GM23248 (cell line): ENCODE measurements at regions not wholly inside any gene's neighbourhood (a gene's known extent, or its start where the extent isn't known, plus 50 kb on each side); places are given as distances from the start of the nearest gene placed in this dataset. TPM values are rescaled to one million over a fixed set of nuclear protein-coding genes. Genes with fewer than 3 reads are reported as not detected.

ENCODE experiments used
- DNase-seq: peaks from one replicate; pipeline ENCODE4 v3.0.0-alpha.2; 2015
- H2AFZ ChIP-seq: fragments of 200-600 bp; sonication (generic); 2 replicates; pipeline ENCODE4 v1.6.1; 2016; ENCODE audit warnings: antibody characterized with exemption
- H3F3A ChIP-seq: fragments of 200-600 bp; sonication (generic); 2 replicates; pipeline ENCODE4 v1.6.1; 2016; ENCODE audit warnings: mild to moderate bottlenecking, antibody characterized with exemption, mixed run types; ENCODE audit not compliant: insufficient read depth
- H3K27ac ChIP-seq: fragments of 200-600 bp; sonication (generic); 2 replicates; pipeline ENCODE4 v1.5.1; 2016; ENCODE audit warnings: mild to moderate bottlenecking
- H3K27me3 ChIP-seq: fragments of 200-600 bp; sonication (generic); replicated peaks from 2 replicates; pipeline ENCODE4 v1.6.1; 2016; ENCODE audit warnings: mild to moderate bottlenecking; ENCODE audit not compliant: insufficient read depth
- H3K36me3 ChIP-seq: fragments of 200-600 bp; sonication (generic); 2 replicates; pipeline ENCODE4 v1.6.1; 2016; ENCODE audit warnings: low read depth, mild to moderate bottlenecking
- H3K4me1 ChIP-seq: fragments of 200-600 bp; sonication (generic); 2 replicates; pipeline ENCODE4 v1.6.1; 2016; ENCODE audit warnings: mild to moderate bottlenecking; ENCODE audit not compliant: insufficient read depth
- H3K4me2 ChIP-seq: fragments of 200-600 bp; sonication (generic); one replicate; pipeline ENCODE4 v1.6.1; 2016; ENCODE audit warnings: mild to moderate bottlenecking; ENCODE audit not compliant: unreplicated experiment
- H3K4me3 ChIP-seq: fragments of 200-600 bp; sonication (generic); 2 replicates; pipeline ENCODE4 v1.5.1; 2016; ENCODE audit warnings: mild to moderate bottlenecking
- H3K79me2 ChIP-seq: fragments of 200-600 bp; sonication (generic); 2 replicates; pipeline ENCODE4 v1.6.1; 2016; ENCODE audit warnings: mild to moderate bottlenecking; ENCODE audit not compliant: insufficient read depth
- H3K9ac ChIP-seq: fragments of 200-600 bp; sonication (generic); 2 replicates; pipeline ENCODE4 v1.6.1; 2016; ENCODE audit warnings: mild to moderate bottlenecking
- H3K9me2 ChIP-seq: fragments of 200-600 bp; sonication (generic); 2 replicates; pipeline ENCODE4 v1.6.1; 2016; ENCODE audit warnings: mixed run types, mild to moderate bottlenecking, moderate library complexity; ENCODE audit not compliant: insufficient read depth
- H3K9me3 ChIP-seq: fragments of 200-600 bp; sonication (generic); one replicate; pipeline ENCODE4 v1.6.1; 2017; ENCODE audit warnings: low read depth
- H4K20me1 ChIP-seq: fragments of 200-600 bp; sonication (generic); 2 replicates; pipeline ENCODE4 v1.6.0; 2016; ENCODE audit not compliant: insufficient read depth
- EZH2 ChIP-seq: fragments of 200-600 bp; sonication (generic); IDR thresholded peaks from 2 replicates; pipeline ENCODE4 v1.6.1; 2018; ENCODE audit warnings: antibody characterized with exemption, mild to moderate bottlenecking; ENCODE audit not compliant: insufficient read depth, poor library complexity, severe bottlenecking
- EZH2phosphoT487 ChIP-seq: fragments of 200-600 bp; sonication (generic); IDR thresholded peaks from 2 replicates; pipeline ENCODE4 v1.6.1; 2018; ENCODE audit warnings: antibody characterized with exemption, moderate library complexity, mild to moderate bottlenecking, low read depth; ENCODE audit not compliant: insufficient read depth
- WGBS, 2 experiments: methylation state at CpG; one replicate each; pipeline ENCODE4 v1.1.6; 2015 to 2017; ENCODE audit warnings: low lambda C conversion rate in 2 of 2, low coverage in 1 of 2; ENCODE audit errors: missing lambda C conversion rate in 2 of 2; 5-methylcytosine and 5-hydroxymethylcytosine counted together
- in situ Hi-C: fragments of 300-500 bp; cut with MboI; formaldehyde crosslinking; loops from 2 replicates; pipeline ENCODE4 v1.15.0; 2020
- microRNA-seq: library from miRNA; unstranded; fragments of <30 nt; microRNA quantifications from one replicate; pipeline ENCODE4, GENCODE V29; 2016; ENCODE audit warnings: borderline number of aligned reads
- small RNA-seq: library from RNA; depleted of rRNA; stranded (forward); fragments of <200 nt; gene quantifications from one replicate; pipeline ENCODE3, GENCODE V24; 2014; ENCODE audit warnings: low read depth, low replicate concordance

GRCh38 chr2:65485839-65486238 is 53.4 kb upstream of the SPRED2 start:
- Histone ChIP-seq H3K4me3 (no peak overlapping the region), H3K4me1 (no peaks in the 10 kb centered on the region), H2AFZ (no peak overlapping the region), H3F3A (no peaks in the 10 kb centered on the region), H3K9me2 (no peaks in the 10 kb centered on the region), H3K9ac (no peak overlapping the region), H3K79me2 (no peaks in the 10 kb centered on the region), H3K27me3 (no peaks in the 10 kb centered on the region), H3K9me3 (no peaks in the 10 kb centered on the region), H3K36me3 (no peaks in the 10 kb centered on the region), H3K27ac (no peak overlapping the region), H4K20me1 (no peaks in the 10 kb centered on the region), H3K4me2 (no peak overlapping the region)
- in situ Hi-C loops: no loop called here
- DNase-seq: no peak
- TF ChIP-seq EZH2phosphoT487 (no peak), EZH2 (no peak)
- WGBS, 2 experiments: 80 to 88% methylated on average over 5 of the region's 5 CpGs

GRCh38 chr2:65483763-65484162 is 51.4 kb upstream of the SPRED2 start:
- H2AFZ ChIP-seq: no peak overlapping the region
- H3K9me2 ChIP-seq: no peaks in the 10 kb centered on the region
- in situ Hi-C loops: no loop called here
- no peak overlapping the region for H3K9ac ChIP-seq
- H3K4me1 ChIP-seq: no peaks in the 10 kb centered on the region
- no peaks in the 10 kb centered on the region for H3K79me2 ChIP-seq
- H3K27ac ChIP-seq: no peak overlapping the region
- WGBS, 2 experiments: 71 to 74% methylated on average over 4 of the region's 4 CpGs
- H4K20me1 ChIP-seq: no peaks in the 10 kb centered on the region
- no peak overlapping the region for H3K4me2 ChIP-seq
- TF ChIP-seq EZH2: no peak
- TF ChIP-seq EZH2phosphoT487: no peak
- DNase-seq: peak; percentile 8
- no peaks in the 10 kb centered on the region for H3K36me3 ChIP-seq
- no peaks in the 10 kb centered on the region for H3K27me3 ChIP-seq
- no peak overlapping the region for H3K4me3 ChIP-seq
- no peaks in the 10 kb centered on the region for H3F3A ChIP-seq
- no peaks in the 10 kb centered on the region for H3K9me3 ChIP-seq

- Histone ChIP-seq H3K4me3 (no peak overlapping the region), H3K4me1 (no peaks in the 10 kb centered on the region), H3K27ac (no peak overlapping the region), H3K4me2 (no peak overlapping the region), H3K9ac (no peak overlapping the region), H4K20me1 (no peaks in the 10 kb centered on the region), H3F3A (no peaks in the 10 kb centered on the region), H3K36me3 (no peaks in the 10 kb centered on the region), H3K79me2 (no peaks in the 10 kb centered on the region), H2AFZ (no peak overlapping the region), H3K27me3 (no peaks in the 10 kb centered on the region), H3K9me3 (no peaks in the 10 kb centered on the region), H3K9me2 (no peaks in the 10 kb centered on the region)
- TF ChIP-seq EZH2 (no peak), EZH2phosphoT487 (no peak)
- in situ Hi-C loops: no loop called here
- WGBS, 2 experiments: 90 to 94% methylated on average over 3 of the region's 3 CpGs
- DNase-seq: no peak
These were observed 50.6 kb upstream of the SPRED2 start for GRCh38 chr2:65482971-65483370.

Small RNA genes in the stretch of these regions (microRNA-seq; reads per million reads assigned to microRNA genes)
- gene MIR4778: not detected

Small RNA genes in the stretch of these regions (small RNA-seq; reads per million reads assigned to genes)
- gene MIR4778: not detected
- not detected for gene RN7SL635P
- gene VTRNA2-2P: not detected
